Vagina (tissue), 2 donors: ENCODE measurements at regions not wholly inside any gene's neighbourhood (a gene's known extent, or its start where the extent isn't known, plus 50 kb on each side); places are given as distances from the start of the nearest gene placed in this dataset.

Experiments used
- CTCF ChIP-seq, 3 experiments: fragments of 450-650 bp in 2 of 3; fragments of 200-600 bp in 1 of 3; sonication (generic) in 1 of 3; IDR thresholded peaks; one replicate each; pipeline ENCODE4 v1.5.1; 2017 to 2019; ENCODE audit warnings: antibody characterized with exemption in 3 of 3, mild to moderate bottlenecking in 2 of 3, moderate library complexity in 2 of 3
- POLR2A ChIP-seq, 2 donors: fragments of 450-650 bp; IDR thresholded peaks; one replicate each; pipeline ENCODE4 v1.6.1; 2017; ENCODE audit warnings: antibody characterized with exemption in 2 of 2, mild to moderate bottlenecking in 2 of 2, moderate library complexity in 2 of 2
- POLR2AphosphoS5 ChIP-seq, 2 donors: sonication (generic); formaldehyde crosslinking; IDR thresholded peaks; one replicate each; pipeline ENCODE4 v1.9.0; 2017; ENCODE audit warnings: antibody characterized with exemption in 2 of 2, mild to moderate bottlenecking in 2 of 2, low read depth in 1 of 2; ENCODE audit not compliant: insufficient read depth in 1 of 2

GRCh38 chr6:166785131-166785530 lies 158.1 kb upstream of the RPS6KA2 start:
- no peak for TF ChIP-seq CTCF (IDR thresholded peaks at IDR 0.05)
- TF ChIP-seq POLR2A (IDR thresholded peaks at IDR 0.05) = no peak
- TF ChIP-seq POLR2AphosphoS5 (IDR thresholded peaks at IDR 0.05; ENCODE audit: insufficient read depth in 1 of 2, low read depth in 1 of 2) = no peak
